IPS-20b (cell line): ENCODE measurements at regions not wholly inside any gene's neighbourhood (a gene's known extent, or its start where the extent isn't known, plus 50 kb on each side); places are given as distances from the start of the nearest gene placed in this dataset.
"Not testable (repeated sequence)": the region's sequence is repeated elsewhere in the genome, so short reads cannot be mapped to it uniquely, and the experiment has no call there.

Source experiments
- H3K27ac ChIP-seq: one replicate; pipeline ENCODE4 v1.5.1; 2013; ENCODE audit warnings: low read length
- H3K27me3 ChIP-seq: 2 replicates; pipeline ENCODE4 v1.6.1; 2013; ENCODE audit warnings: mild to moderate bottlenecking, low read length, inconsistent platforms; ENCODE audit not compliant: insufficient read depth
- H3K36me3 ChIP-seq: 2 replicates; pipeline ENCODE4 v1.6.1; 2013; ENCODE audit warnings: low read depth, mild to moderate bottlenecking, inconsistent platforms, low read length, moderate library complexity; ENCODE audit not compliant: insufficient read depth
- H3K4me1 ChIP-seq: 2 replicates; pipeline ENCODE4 v1.6.1; 2013; ENCODE audit warnings: mild to moderate bottlenecking, control low read depth, inconsistent platforms, low read length, moderate library complexity; ENCODE audit not compliant: insufficient read depth
- H3K4me3 ChIP-seq: 2 replicates; pipeline ENCODE4 v1.5.1; 2013; ENCODE audit warnings: mild to moderate bottlenecking, low read length, inconsistent platforms
- H3K9ac ChIP-seq: 2 replicates; pipeline ENCODE4 v1.6.1; 2013; ENCODE audit warnings: low read depth, mild to moderate bottlenecking, inconsistent platforms, low read length, moderate library complexity
- H3K9me3 ChIP-seq: 2 replicates; pipeline ENCODE4 v1.6.1; 2013; ENCODE audit warnings: mild to moderate bottlenecking, low read depth, low read length, inconsistent platforms; ENCODE audit not compliant: insufficient read depth

DNA sequence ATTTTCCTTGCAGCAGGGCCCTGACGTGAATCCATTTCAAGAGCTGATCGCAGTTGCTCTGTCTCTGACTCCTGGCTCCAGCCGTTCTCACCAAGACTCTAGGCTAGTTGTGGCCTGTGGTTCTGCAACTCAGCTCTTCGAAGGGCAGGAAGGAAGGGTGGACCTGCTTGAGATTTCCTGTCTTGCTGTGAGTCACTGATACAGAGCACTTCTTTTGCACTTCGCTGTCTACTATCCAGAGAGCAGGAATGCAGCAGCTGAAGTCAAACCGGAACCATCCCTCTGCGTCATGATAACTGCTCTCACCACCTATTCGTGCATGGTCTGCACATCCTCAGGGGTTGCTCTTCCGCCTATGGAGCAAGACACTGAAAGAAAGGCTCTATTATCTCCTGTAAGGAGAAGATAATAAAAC is 59.7 kb downstream of the RAP2B start:
- H3K4me3 ChIP-seq: no peak overlapping the region
- H3K27ac ChIP-seq: no peak overlapping the region
- H3K9ac ChIP-seq: no peak overlapping the region
- H3K4me1 ChIP-seq: peaks cover 9% of the 10 kb centered on the region
- H3K9me3 ChIP-seq: no peaks in the 10 kb centered on the region
- no peaks in the 10 kb centered on the region for H3K36me3 ChIP-seq
- no peaks in the 10 kb centered on the region for H3K27me3 ChIP-seq

DNA sequence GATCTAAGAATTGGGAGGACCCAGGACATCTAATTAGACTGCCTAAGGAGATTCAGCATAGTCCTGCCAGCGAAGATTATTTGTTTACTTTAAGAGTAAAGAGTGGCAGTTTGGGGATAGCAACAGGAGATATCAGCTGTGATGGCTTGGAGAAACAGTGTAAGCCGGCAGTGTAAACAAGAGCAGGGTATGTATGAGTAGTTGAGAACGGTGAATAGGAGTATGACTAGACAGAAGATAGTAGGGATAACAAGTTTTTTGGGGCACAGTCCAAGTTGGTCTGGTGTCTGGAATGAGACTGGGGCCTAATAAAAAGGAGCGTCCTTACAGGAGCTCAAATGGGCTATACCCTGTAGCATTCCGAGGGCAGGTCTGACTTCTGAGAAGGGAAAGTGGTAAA is 64.9 kb downstream of the RAP2B start:
- H3K9me3 ChIP-seq, H3K4me1 ChIP-seq: not testable (repeated sequence)

DNA sequence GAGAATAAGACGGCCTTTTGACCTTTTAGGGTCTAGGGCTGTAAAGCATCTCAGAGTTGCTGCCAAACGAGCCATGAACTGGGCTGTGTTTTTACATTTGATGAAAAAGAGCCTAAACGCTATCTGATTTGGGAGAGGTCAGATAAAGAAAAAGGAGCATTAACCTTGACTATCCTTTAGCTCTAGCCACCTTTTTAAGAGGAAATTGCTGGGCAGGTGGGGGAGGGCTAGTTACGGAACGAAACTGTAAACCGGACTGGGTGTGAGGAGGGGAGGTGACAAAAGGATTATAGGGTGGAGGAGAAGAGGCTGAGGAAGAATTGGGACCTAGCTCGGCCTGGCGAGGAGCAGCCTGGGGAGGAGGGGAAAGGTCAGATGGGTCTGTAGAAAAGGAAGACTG is 68.4 kb downstream of the RAP2B start:
- H3K27ac ChIP-seq, H3K27me3 ChIP-seq, H3K4me1 ChIP-seq, H3K9me3 ChIP-seq, H3K9ac ChIP-seq, H3K4me3 ChIP-seq, H3K36me3 ChIP-seq: not testable (repeated sequence)

More for the DNA sequence above, 64.9 kb downstream of the RAP2B start:
- H3K9ac ChIP-seq, H3K4me3 ChIP-seq, H3K36me3 ChIP-seq, H3K27ac ChIP-seq, H3K27me3 ChIP-seq: not testable (repeated sequence)

DNA sequence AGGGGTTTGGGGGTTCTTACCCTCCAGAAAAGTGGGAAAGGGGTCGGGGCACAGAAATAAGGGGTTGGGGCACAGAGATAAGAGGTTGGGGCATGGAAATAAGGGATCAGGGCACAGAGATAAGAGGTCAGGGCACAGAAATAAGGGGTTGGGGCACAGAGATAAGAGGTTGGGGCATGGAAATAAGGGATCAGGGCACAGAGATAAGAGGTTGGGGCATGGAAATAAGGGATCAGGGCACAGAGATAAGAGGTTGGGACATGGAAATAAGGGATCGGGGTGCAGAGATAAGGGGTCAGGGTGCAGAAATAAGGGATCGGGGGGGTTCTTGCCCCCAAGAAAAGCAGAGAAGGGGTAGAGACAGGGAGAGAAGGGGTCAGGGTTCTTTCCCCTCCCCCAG is 69.2 kb downstream of the RAP2B start:
- H3K36me3 ChIP-seq, H3K9me3 ChIP-seq, H3K4me3 ChIP-seq, H3K9ac ChIP-seq, H3K4me1 ChIP-seq, H3K27ac ChIP-seq, H3K27me3 ChIP-seq: not testable (repeated sequence)

DNA sequence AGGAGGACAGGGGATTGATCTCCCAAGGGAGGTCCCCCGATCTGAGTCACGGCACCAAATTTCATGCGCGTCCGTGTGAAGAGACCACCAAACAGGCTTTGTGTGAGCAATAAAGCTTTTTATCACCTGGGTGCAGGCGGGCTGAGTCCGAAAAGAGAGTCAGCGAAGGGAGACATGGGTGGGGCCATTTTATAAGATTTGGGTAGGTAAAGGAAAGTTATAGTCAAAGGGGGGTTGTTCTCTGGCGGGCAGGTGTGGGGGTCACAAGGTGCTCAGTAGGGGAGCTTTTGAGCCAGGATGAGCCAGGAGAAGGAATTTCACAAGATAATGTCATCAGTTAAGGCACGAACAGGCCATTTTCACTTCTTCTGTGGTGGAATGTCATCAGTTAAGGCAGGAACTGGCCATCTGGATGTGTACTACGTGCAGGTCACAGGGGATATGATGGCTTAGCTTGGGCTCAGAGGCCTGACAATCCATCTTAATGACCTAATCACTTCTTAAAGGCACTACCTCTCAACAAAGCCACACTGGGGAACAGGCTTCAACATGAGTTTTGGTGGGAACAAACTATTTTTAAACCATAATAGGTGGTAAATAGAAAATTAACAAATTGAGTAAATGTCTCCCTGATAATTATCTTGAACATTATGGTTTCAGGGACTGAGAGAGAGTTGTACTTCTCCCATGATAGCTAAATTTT is 70.2 kb downstream of the RAP2B start:
- not testable (repeated sequence) for H3K36me3 ChIP-seq, H3K9ac ChIP-seq, H3K9me3 ChIP-seq, H3K27ac ChIP-seq, H3K27me3 ChIP-seq, H3K4me1 ChIP-seq, H3K4me3 ChIP-seq

GRCh38 chr3:153232851-153233271 is 70.8 kb downstream of the RAP2B start:
- H3K27me3 ChIP-seq: no peaks in the 10 kb centered on the region
- no peaks in the 10 kb centered on the region for H3K36me3 ChIP-seq
- H3K9ac ChIP-seq: no peak overlapping the region
- no peak overlapping the region for H3K27ac ChIP-seq
- H3K4me1 ChIP-seq: no peaks in the 10 kb centered on the region
- H3K4me3 ChIP-seq: no peak overlapping the region
- H3K9me3 ChIP-seq: no peaks in the 10 kb centered on the region

GRCh38 chr3:153233986-153234385 is 72.0 kb downstream of the RAP2B start:
- no peaks in the 10 kb centered on the region for H3K36me3 ChIP-seq
- no peaks in the 10 kb centered on the region for H3K27me3 ChIP-seq
- H3K9ac ChIP-seq: no peak overlapping the region
- H3K27ac ChIP-seq: no peak overlapping the region
- no peak overlapping the region for H3K4me3 ChIP-seq
- H3K4me1 ChIP-seq: no peaks in the 10 kb centered on the region
- H3K9me3 ChIP-seq: no peaks in the 10 kb centered on the region

DNA sequence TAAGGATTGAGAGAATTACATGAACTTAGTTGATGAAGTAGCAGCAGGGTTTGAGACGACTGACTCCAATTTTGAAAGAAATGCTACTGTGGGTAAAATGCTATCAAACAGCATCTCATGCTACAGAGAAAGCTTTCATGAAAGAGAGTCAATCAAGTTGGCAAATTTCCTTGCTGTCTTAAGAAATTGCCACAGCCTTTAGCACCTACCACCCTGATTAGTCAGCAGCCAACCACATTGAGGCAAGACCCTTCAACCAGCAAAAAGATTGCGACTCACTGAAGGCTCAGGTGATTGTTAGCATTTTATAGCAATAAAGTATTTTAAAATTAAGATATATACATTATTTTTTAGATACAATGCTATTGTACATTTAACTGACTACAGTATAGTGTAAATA is 80.9 kb downstream of the RAP2B start:
- Histone ChIP-seq H3K9ac (no peak overlapping the region), H3K27ac (no peak overlapping the region), H3K36me3 (no peaks in the 10 kb centered on the region), H3K4me1 (no peaks in the 10 kb centered on the region), H3K4me3 (no peak overlapping the region), H3K27me3 (no peaks in the 10 kb centered on the region), H3K9me3 (no peaks in the 10 kb centered on the region)

DNA sequence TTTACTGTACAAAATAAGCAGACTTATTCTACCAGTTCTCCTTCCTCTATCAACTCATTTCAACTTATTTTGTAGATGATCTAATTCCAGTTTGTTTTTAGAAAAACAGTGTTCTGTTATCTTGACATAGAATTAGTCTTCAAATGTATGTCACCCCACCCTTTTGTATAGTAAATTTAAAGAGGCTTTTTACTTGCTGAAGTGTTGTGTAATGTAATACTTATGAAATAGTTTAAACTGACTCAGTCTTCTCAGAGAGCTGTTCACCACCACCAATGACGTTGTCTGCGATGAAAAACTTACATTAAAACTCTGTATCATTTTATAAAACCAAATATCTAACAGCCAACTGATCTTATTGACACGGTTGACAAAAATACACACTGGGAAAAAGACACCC is 82.9 kb downstream of the RAP2B start:
- Histone ChIP-seq H3K4me1 (no peaks in the 10 kb centered on the region), H3K9ac (no peak overlapping the region), H3K27me3 (no peaks in the 10 kb centered on the region), H3K9me3 (no peaks in the 10 kb centered on the region), H3K36me3 (no peaks in the 10 kb centered on the region), H3K4me3 (no peak overlapping the region), H3K27ac (no peak overlapping the region)

DNA sequence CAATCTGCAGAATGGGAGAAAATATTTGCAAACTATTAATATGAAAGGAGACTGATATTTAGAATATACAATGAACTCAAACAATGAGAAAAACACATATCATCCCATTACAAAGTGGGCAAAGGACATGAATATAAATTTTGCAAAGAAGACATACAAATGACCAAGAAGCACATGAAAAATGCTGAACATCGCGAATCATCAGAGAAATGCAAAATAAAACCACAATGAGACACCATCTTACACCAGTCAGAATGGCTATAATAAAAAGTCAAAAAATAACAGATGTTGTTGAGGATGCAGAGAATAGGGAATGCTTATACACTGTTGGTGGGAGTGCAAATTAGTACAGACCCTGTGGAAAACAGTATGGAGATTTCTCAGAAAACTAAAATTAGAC is 83.6 kb downstream of the RAP2B start:
- Histone ChIP-seq H3K27ac (no peak overlapping the region), H3K4me1 (no peaks in the 10 kb centered on the region), H3K27me3 (no peaks in the 10 kb centered on the region), H3K36me3 (no peaks in the 10 kb centered on the region), H3K4me3 (no peak overlapping the region), H3K9me3 (no peaks in the 10 kb centered on the region), H3K9ac (no peak overlapping the region)

- H3K4me1 ChIP-seq: no peaks in the 10 kb centered on the region
- no peaks in the 10 kb centered on the region for H3K36me3 ChIP-seq
- H3K27me3 ChIP-seq: no peaks in the 10 kb centered on the region
- H3K27ac ChIP-seq: no peak overlapping the region
- no peak overlapping the region for H3K4me3 ChIP-seq
- no peak overlapping the region for H3K9ac ChIP-seq
- H3K9me3 ChIP-seq: no peaks in the 10 kb centered on the region
Observed at GRCh38 chr3:153246331-153246730, 84.3 kb downstream of the RAP2B start.

- Histone ChIP-seq H3K9ac (no peak overlapping the region), H3K27ac (no peak overlapping the region), H3K27me3 (no peaks in the 10 kb centered on the region), H3K36me3 (no peaks in the 10 kb centered on the region), H3K4me1 (no peaks in the 10 kb centered on the region), H3K9me3 (no peaks in the 10 kb centered on the region), H3K4me3 (no peak overlapping the region)
Observed at GRCh38 chr3:153246806-153247205, 84.8 kb downstream of the RAP2B start.
